NCI-H2107 (cell line): ENCODE measurements at regions not wholly inside any gene's neighbourhood (a gene's known extent, or its start where the extent isn't known, plus 50 kb on each side); places are given as distances from the start of the nearest gene placed in this dataset.

Experiments
- DNase-seq: peaks from one replicate; lab custom pipeline; 2025; lab: John Stamatoyannopoulos, UW

- no peak for DNase-seq
Observed at GRCh38 chr4:30875658-30876269, 155.6 kb downstream of the PCDH7 start.

- DNase-seq, result no peak
Observed at GRCh38 chr4:30879855-30880598, 159.9 kb downstream of the PCDH7 start.

GRCh38 chr4:30881985-30882384, 161.8 kb downstream of the PCDH7 start:
- DNase-seq, result no peak

GRCh38 chr4:30882443-30882842, 162.3 kb downstream of the PCDH7 start:
- no peak for DNase-seq

GRCh38 chr4:30882995-30883675, 163.0 kb downstream of the PCDH7 start:
- no peak for DNase-seq

GRCh38 chr4:30901461-30902451, 181.6 kb downstream of the PCDH7 start:
- DNase-seq, result no peak

- DNase-seq, result no peak
Observed at GRCh38 chr4:30903502-30904214, 183.5 kb downstream of the PCDH7 start.

GRCh38 chr4:30904215-30904555, 184.0 kb downstream of the PCDH7 start:
- DNase-seq, result no peak

- no peak for DNase-seq
Observed at GRCh38 chr4:30904588-30904987, 184.4 kb downstream of the PCDH7 start.

- no peak for DNase-seq
Observed at GRCh38 chr4:30912098-30912714, 192.0 kb downstream of the PCDH7 start.

- no peak for DNase-seq
Observed at GRCh38 chr4:30916337-30917274, 196.4 kb downstream of the PCDH7 start.

- no peak for DNase-seq
Observed at GRCh38 chr4:30917946-30918345, 197.8 kb downstream of the PCDH7 start.

GRCh38 chr4:30919458-30919857, 199.3 kb downstream of the PCDH7 start:
- no peak for DNase-seq

- DNase-seq, result no peak
Observed at GRCh38 chr4:30920043-30920442, 199.9 kb downstream of the PCDH7 start.

GRCh38 chr4:30922625-30923024, 202.5 kb downstream of the PCDH7 start:
- DNase-seq, result no peak

GRCh38 chr4:30924495-30924894, 204.3 kb downstream of the PCDH7 start:
- no peak for DNase-seq

GRCh38 chr4:30929649-30930048, 209.5 kb downstream of the PCDH7 start:
- DNase-seq, result no peak

GRCh38 chr4:30930276-30930675, 210.1 kb downstream of the PCDH7 start:
- no peak for DNase-seq

- DNase-seq, result no peak
Observed at GRCh38 chr4:30932581-30932980, 212.4 kb downstream of the PCDH7 start.

- no peak for DNase-seq
Observed at GRCh38 chr4:30939069-30939468, 218.9 kb downstream of the PCDH7 start.
